CD14-positive monocyte (primary cell): ENCODE measurements at regions not wholly inside any gene's neighbourhood (a gene's known extent, or its start where the extent isn't known, plus 50 kb on each side); places are given as distances from the start of the nearest gene placed in this dataset.

Experiments used
- DNase-seq, 3 donors: peaks; one replicate each; pipeline ENCODE4 v3.0.0-alpha.2; 2011 to 2022
- H2AFZ ChIP-seq: 2 replicates; pipeline ENCODE4 v1.6.0; 2012; ENCODE audit warnings: mild to moderate bottlenecking, low read depth, low read length, inconsistent platforms; ENCODE audit not compliant: insufficient read depth, poor library complexity, severe bottlenecking
- H3K27ac ChIP-seq, 2 donors: 1 replicate in 1 of 2; 2 replicates in 1 of 2; pipeline ENCODE4 v1.5.1; 2012 to 2013; ENCODE audit warnings: low read length in 2 of 2, control low read depth in 1 of 2, inconsistent platforms in 1 of 2, low read depth in 1 of 2, mild to moderate bottlenecking in 1 of 2
- H3K27me3 ChIP-seq, 2 donors: one replicate each; pipeline versions ENCODE4 v1.6.0 to v1.6.1; 2011 to 2013; ENCODE audit warnings: low read length in 2 of 2; ENCODE audit not compliant: control insufficient read depth in 2 of 2, insufficient read depth in 2 of 2
- H3K36me3 ChIP-seq, 2 donors: replicated peaks in 1 of 2; 1 replicate in 1 of 2; 2 replicates in 1 of 2; pipeline versions ENCODE4 v1.5.1 to v1.6.1; 2012 to 2013; ENCODE audit warnings: low read length in 2 of 2, control low read depth in 1 of 2, inconsistent platforms in 1 of 2, mild to moderate bottlenecking in 1 of 2; ENCODE audit not compliant: insufficient read depth in 2 of 2, control insufficient read depth in 1 of 2
- H3K4me1 ChIP-seq, 2 donors: 1 replicate in 1 of 2; 2 replicates in 1 of 2; pipeline versions ENCODE4 v1.5.1 to v1.6.1; 2012 to 2013; ENCODE audit warnings: low read length in 2 of 2, control low read depth in 1 of 2, inconsistent platforms in 1 of 2, mild to moderate bottlenecking in 1 of 2, moderate library complexity in 1 of 2; ENCODE audit not compliant: insufficient read depth in 2 of 2, control insufficient read depth in 1 of 2
- H3K4me2 ChIP-seq: replicated peaks from 2 replicates; pipeline ENCODE3; 2012; ENCODE audit warnings: low read length, moderate library complexity, mild to moderate bottlenecking; ENCODE audit not compliant: poor library complexity, severe bottlenecking; ENCODE audit errors: extremely low read depth
- H3K4me3 ChIP-seq, 3 experiments: fragments of 200-600 bp in 1 of 3; sonication (generic) in 1 of 3; replicated peaks in 1 of 3; 1 replicate in 2 of 3; 2 replicates in 1 of 3; pipeline ENCODE4 v1.5.1; 2011 to 2013; ENCODE audit warnings: low read length in 3 of 3, mild to moderate bottlenecking in 3 of 3, control low read depth in 2 of 3, low read depth in 2 of 3, inconsistent platforms in 1 of 3, moderate library complexity in 1 of 3
- H3K79me2 ChIP-seq: 2 replicates; pipeline ENCODE4 v1.6.0; 2012; ENCODE audit warnings: mild to moderate bottlenecking, control low read depth, inconsistent platforms, low read length, moderate library complexity; ENCODE audit not compliant: insufficient read depth
- H3K9ac ChIP-seq: 2 replicates; pipeline ENCODE4 v1.6.0; 2017; ENCODE audit warnings: low read length, mild to moderate bottlenecking; ENCODE audit not compliant: insufficient read depth, poor library complexity, severe bottlenecking
- H3K9me3 ChIP-seq, 2 donors: replicated peaks in 1 of 2; 1 replicate in 1 of 2; 2 replicates in 1 of 2; pipeline versions ENCODE4 v1.5.1 to v1.6.1; 2012 to 2013; ENCODE audit warnings: low read length in 2 of 2, control low read depth in 1 of 2; ENCODE audit not compliant: control insufficient read depth in 1 of 2, insufficient read depth in 1 of 2
- H4K20me1 ChIP-seq: 2 replicates; pipeline ENCODE4 v1.6.0; 2012; ENCODE audit warnings: mild to moderate bottlenecking, low read length, control low read depth, moderate library complexity; ENCODE audit not compliant: insufficient read depth
- H3K27ac Mint-ChIP-seq, 7 donors: one replicate each; pipeline ENCODE4 v1.8.0; 2020; ENCODE audit warnings: mild to moderate bottlenecking in 7 of 7, mixed read lengths in 7 of 7, moderate library complexity in 6 of 7, inconsistent platforms in 2 of 7
- H3K27me3 Mint-ChIP-seq, 3 donors: one replicate each; pipeline ENCODE4 v1.8.0; 2021 to 2022; ENCODE audit warnings: low read depth in 3 of 3, mild to moderate bottlenecking in 3 of 3, mixed read lengths in 3 of 3, moderate library complexity in 3 of 3, inconsistent platforms in 1 of 3
- H3K36me3 Mint-ChIP-seq, 2 donors: one replicate each; pipeline ENCODE4 v1.8.0; 2020; ENCODE audit warnings: mixed read lengths in 2 of 2, inconsistent platforms in 1 of 2, mild to moderate bottlenecking in 1 of 2
- H3K4me1 Mint-ChIP-seq: one replicate; pipeline ENCODE4 v1.8.0; 2020; ENCODE audit warnings: mild to moderate bottlenecking, mixed read lengths
- H3K4me3 Mint-ChIP-seq, 2 donors: one replicate each; pipeline ENCODE4 v1.8.0; 2020; ENCODE audit warnings: mild to moderate bottlenecking in 2 of 2, mixed read lengths in 2 of 2, moderate library complexity in 1 of 2
- H3K9me3 Mint-ChIP-seq, 7 donors: one replicate each; pipeline ENCODE4 v1.8.0; 2020 to 2022; ENCODE audit warnings: mixed read lengths in 7 of 7, mild to moderate bottlenecking in 6 of 7, moderate library complexity in 6 of 7, inconsistent platforms in 2 of 7
- CTCF ChIP-seq: fragments of 200-600 bp; IDR thresholded peaks from one replicate; pipeline ENCODE4 v1.8.0; 2022; ENCODE audit warnings: antibody characterized with exemption, mild to moderate bottlenecking
- WGBS: methylation state at CpG from one replicate; pipeline ENCODE4 v1.1.5; 2013; ENCODE audit warnings: missing lambda C conversion rate; ENCODE audit not compliant: insufficient coverage; 5-methylcytosine and 5-hydroxymethylcytosine counted together
- intact Hi-C, 2 donors: fragments of 100-400 bp; cut with micrococcal nuclease; formaldehyde crosslinking; loops; one replicate each; pipeline versions ENCODE4 v1.15.0 to v1.15.1; 2023

GRCh38 chr6:54044059-54044458 is 67.2 kb upstream of the MLIP start:
- Histone ChIP-seq H3K9ac (no peak overlapping the region), H3K79me2 (no peaks in the 10 kb centered on the region), H2AFZ (no peak overlapping the region), H3K27ac (no peak overlapping the region), H3K36me3 (no peaks in the 10 kb centered on the region), H3K27me3 (no peaks in the 10 kb centered on the region), H3K4me1 (no peaks in the 10 kb centered on the region), H3K4me2 (no peak overlapping the region), H4K20me1 (no peaks in the 10 kb centered on the region), H3K4me3 (no peak overlapping the region), H3K9me3 (no peaks in the 10 kb centered on the region)
- no CpG with 5 or more reads among the region's 2 CpGs for WGBS
- Mint-ChIP-seq H3K27me3 (no peaks in the 10 kb centered on the region), H3K36me3 (no peaks in the 10 kb centered on the region), H3K27ac (no peak overlapping the region), H3K9me3 (peaks cover 0 to 3% (median 0%) of the 10 kb centered on the region in 7 donors), H3K4me1 (no peaks in the 10 kb centered on the region), H3K4me3 (no peak overlapping the region)
- TF ChIP-seq CTCF, result no peak
- intact Hi-C loops, result no loop called here
- DNase-seq, result no peak

GRCh38 chr6:54048782-54049181 is 62.5 kb upstream of the MLIP start:
- no peak overlapping the region for H3K27ac Mint-ChIP-seq
- intact Hi-C loops, result no loop called here
- H3K4me3 Mint-ChIP-seq, result no peak overlapping the region
- no peaks in the 10 kb centered on the region for H3K27me3 Mint-ChIP-seq
- no peak for DNase-seq
- no peak overlapping the region for H3K4me2 ChIP-seq
- peaks cover 0 to 3% (median 0%) of the 10 kb centered on the region in 7 donors for H3K9me3 Mint-ChIP-seq
- no peaks in the 10 kb centered on the region for H3K79me2 ChIP-seq
- H3K4me3 ChIP-seq, result no peak overlapping the region
- no peaks in the 10 kb centered on the region for H3K36me3 ChIP-seq
- no peak for TF ChIP-seq CTCF
- H3K27ac ChIP-seq, result no peak overlapping the region
- H3K4me1 Mint-ChIP-seq, result no peaks in the 10 kb centered on the region
- H3K9me3 ChIP-seq, result no peaks in the 10 kb centered on the region
- no peaks in the 10 kb centered on the region for H3K36me3 Mint-ChIP-seq
- no peak overlapping the region for H3K9ac ChIP-seq
- no peak overlapping the region for H2AFZ ChIP-seq
- no peaks in the 10 kb centered on the region for H3K4me1 ChIP-seq
- no peaks in the 10 kb centered on the region for H3K27me3 ChIP-seq
- no peaks in the 10 kb centered on the region for H4K20me1 ChIP-seq
